HEK293 (cell line): ENCODE measurements at regions not wholly inside any gene's neighbourhood (a gene's known extent, or its start where the extent isn't known, plus 50 kb on each side); places are given as distances from the start of the nearest gene placed in this dataset.

Experiments used
- CTCF ChIA-PET: fragments of 350-600 bp; formaldehyde crosslinking; extraction: SDS; loops from one replicate; lab custom pipeline; 2021; ENCODE audit warnings: antibody characterized with exemption; lab: Yijun Ruan, JAX
- POLR2A ChIA-PET: fragments of 300-600 bp; formaldehyde crosslinking; extraction: SDS; loops from one replicate; lab custom pipeline; 2020; ENCODE audit warnings: antibody characterized with exemption, inconsistent platforms; lab: Yijun Ruan, JAX
- H3K27ac ChIP-seq: fragments of 200-500 bp; sonication (Bioruptor generic); 2 replicates; pipeline ENCODE4 v1.5.1; 2014; ENCODE audit warnings: low read depth, low read length, control low read depth, inconsistent platforms; ENCODE audit errors: extremely low read depth
- H3K36me3 ChIP-seq, 2 experiments: fragments of 200-500 bp in 1 of 2; sonication (Bioruptor generic) in 1 of 2; 1 replicate in 1 of 2; 2 replicates in 1 of 2; pipeline ENCODE4 v1.5.1; 2014 to 2017; ENCODE audit warnings: inconsistent platforms in 2 of 2, low read length in 2 of 2; ENCODE audit not compliant: control insufficient read depth in 2 of 2, insufficient read depth in 1 of 2
- H3K4me1 ChIP-seq: fragments of 200-500 bp; sonication (Bioruptor generic); 2 replicates; pipeline ENCODE4 v1.5.1; 2014; ENCODE audit warnings: mild to moderate bottlenecking, low read length, inconsistent platforms; ENCODE audit not compliant: control insufficient read depth, insufficient read depth
- H3K4me3 ChIP-seq: 2 replicates; pipeline ENCODE4 v1.5.1; 2011; ENCODE audit warnings: low read depth, mild to moderate bottlenecking, control low read depth, low read length, moderate library complexity
- H3K9me3 ChIP-seq: fragments of 200-500 bp; sonication (Bioruptor generic); 2 replicates; pipeline ENCODE4 v1.5.1; 2014; ENCODE audit warnings: low read depth, low read length, inconsistent platforms; ENCODE audit not compliant: control insufficient read depth, insufficient read depth
- HOXA7 ChIP-seq: sonication (generic); formaldehyde crosslinking; IDR thresholded peaks from 2 replicates; pipeline ENCODE4 v1.8.1; 2022; ENCODE audit warnings: missing genetic modification reagents, borderline replicate concordance
- OSR2 ChIP-seq: fragments of 450-650 bp; formaldehyde crosslinking; IDR thresholded peaks from 2 replicates; pipeline ENCODE4 v1.5.1; 2016; ENCODE audit warnings: missing biosample characterization, missing genetic modification characterization
- PATZ1 ChIP-seq: fragments of 450-650 bp; formaldehyde crosslinking; IDR thresholded peaks from 2 replicates; pipeline ENCODE4 v1.5.1; 2016; ENCODE audit warnings: missing biosample characterization, missing genetic modification characterization
- PRDM10 ChIP-seq: fragments of 450-650 bp; formaldehyde crosslinking; IDR thresholded peaks from 2 replicates; pipeline ENCODE4 v1.5.1; 2016; ENCODE audit warnings: missing biosample characterization, missing genetic modification characterization
- PRDM2 ChIP-seq: fragments of 450-650 bp; formaldehyde crosslinking; IDR thresholded peaks from 2 replicates; pipeline ENCODE4 v1.5.1; 2016; ENCODE audit warnings: missing biosample characterization, missing genetic modification characterization, borderline replicate concordance
- YY1 ChIP-seq: fragments of 450-650 bp; formaldehyde crosslinking; IDR thresholded peaks from 2 replicates; pipeline ENCODE4 v1.5.1; 2018; ENCODE audit warnings: missing biosample characterization, missing genetic modification characterization
- ZBTB20 ChIP-seq: fragments of 450-650 bp; formaldehyde crosslinking; IDR thresholded peaks from 2 replicates; pipeline ENCODE4 v1.5.1; 2016; ENCODE audit warnings: missing biosample characterization, missing genetic modification characterization
- ZFHX2 ChIP-seq: fragments of 450-650 bp; formaldehyde crosslinking; conservative IDR thresholded peaks from 2 replicates; pipeline ENCODE4 v1.5.1; 2016; ENCODE audit warnings: missing biosample characterization, missing genetic modification characterization
- ZNF146 ChIP-seq: fragments of 450-650 bp; formaldehyde crosslinking; IDR thresholded peaks from 2 replicates; pipeline ENCODE4 v1.5.1; 2016; ENCODE audit warnings: missing biosample characterization, missing genetic modification characterization
- ZNF280C ChIP-seq: fragments of 450-650 bp; formaldehyde crosslinking; IDR thresholded peaks from 2 replicates; pipeline ENCODE4 v1.5.1; 2016; ENCODE audit warnings: missing biosample characterization, missing genetic modification characterization
- ZNF501 ChIP-seq: fragments of 450-650 bp; formaldehyde crosslinking; IDR thresholded peaks from 2 replicates; pipeline ENCODE4 v1.5.1; 2016; ENCODE audit warnings: missing biosample characterization, missing genetic modification characterization
- ZNF521 ChIP-seq: fragments of 450-650 bp; formaldehyde crosslinking; IDR thresholded peaks from 2 replicates; pipeline ENCODE4 v1.5.1; 2017; ENCODE audit warnings: missing biosample characterization, mild to moderate bottlenecking, missing genetic modification characterization
- ZNF529 ChIP-seq: fragments of 450-650 bp; formaldehyde crosslinking; IDR thresholded peaks from 2 replicates; pipeline ENCODE4 v1.5.1; 2017; ENCODE audit warnings: missing genetic modification characterization, missing biosample characterization; ENCODE audit not compliant: insufficient replicate concordance
- ZNF544 ChIP-seq: fragments of 450-650 bp; formaldehyde crosslinking; IDR thresholded peaks from 2 replicates; pipeline ENCODE4 v1.5.0; 2017; ENCODE audit warnings: missing biosample characterization, missing genetic modification characterization
- ZNF548 ChIP-seq: fragments of 450-650 bp; formaldehyde crosslinking; IDR thresholded peaks from 2 replicates; pipeline ENCODE4 v1.5.1; 2016; ENCODE audit warnings: missing biosample characterization, missing genetic modification characterization
- ZNF549 ChIP-seq: fragments of 450-650 bp; IDR thresholded peaks from 2 replicates; pipeline ENCODE4 v1.5.1; 2018; ENCODE audit warnings: missing biosample characterization, missing genetic modification characterization, mild to moderate bottlenecking, inconsistent platforms, moderate library complexity
- ZNF561 ChIP-seq: fragments of 450-650 bp; IDR thresholded peaks from 2 replicates; pipeline ENCODE4 v1.5.1; 2018; ENCODE audit warnings: missing biosample characterization, missing genetic modification characterization, borderline replicate concordance
- ZNF76 ChIP-seq: fragments of 450-650 bp; formaldehyde crosslinking; IDR thresholded peaks from 2 replicates; pipeline ENCODE4; 2016; ENCODE audit warnings: low read depth, missing biosample characterization, missing genetic modification characterization, borderline replicate concordance
- ZNF792 ChIP-seq: fragments of 450-650 bp; formaldehyde crosslinking; IDR thresholded peaks from 2 replicates; pipeline ENCODE4 v1.5.1; 2016; ENCODE audit warnings: missing biosample characterization, missing genetic modification characterization
- ZNF837 ChIP-seq: fragments of 450-650 bp; formaldehyde crosslinking; IDR thresholded peaks from 2 replicates; pipeline ENCODE4 v1.5.1; 2016; ENCODE audit warnings: missing biosample characterization, missing genetic modification characterization
- ZSCAN16 ChIP-seq: fragments of 450-650 bp; formaldehyde crosslinking; IDR thresholded peaks from 2 replicates; pipeline ENCODE4 v1.5.1; 2016; ENCODE audit warnings: missing biosample characterization, missing genetic modification characterization
- ZSCAN4 ChIP-seq: fragments of 450-650 bp; formaldehyde crosslinking; IDR thresholded peaks from 2 replicates; pipeline ENCODE4 v1.5.1; 2017; ENCODE audit warnings: missing biosample characterization, missing genetic modification characterization

- no peaks in the 10 kb centered on the region for H3K9me3 ChIP-seq
- POLR2A ChIA-PET = no interaction called here
- TF ChIP-seq PRDM2 (tag by site-specific recombination) (no peak), ZFHX2 (tag by site-specific recombination) (peak; percentile 39), ZSCAN4 (peak; percentile 61), ZNF501 (tag by site-specific recombination) (no peak), ZBTB20 (tag by site-specific recombination) (no peak), YY1 (tag by site-specific recombination) (no peak), ZNF548 (tag by site-specific recombination) (no peak), ZNF76 (tag by site-specific recombination) (no peak), ZSCAN16 (tag by site-specific recombination) (peak; percentile 59; the same call in 1 of the 2 replicates), ZNF549 (no peak), ZNF837 (no peak), PATZ1 (tag by site-specific recombination) (no peak), ZNF792 (no peak), HOXA7 (CRISPR knock-in tag) (no peak), ZNF544 (no peak), ZNF521 (tag by site-specific recombination) (no peak), ZNF146 (tag by site-specific recombination) (no peak), PRDM10 (tag by site-specific recombination) (no peak), OSR2 (tag by site-specific recombination) (no peak), ZNF280C (tag by site-specific recombination) (no peak), ZNF561 (tag by site-specific recombination) (no peak), ZNF529 (tag by site-specific recombination) (no peak)
- peaks cover 2% of the 10 kb centered on the region; the same call in 1 of the 2 replicates for H3K4me1 ChIP-seq
- CTCF ChIA-PET = no interaction called here
- H3K36me3 ChIP-seq = no peaks in the 10 kb centered on the region
- no peak overlapping the region for H3K27ac ChIP-seq
- no peak overlapping the region for H3K4me3 ChIP-seq
Measured at GRCh38 chr12:24505366-24506015, 443.4 kb downstream of the BCAT1 start.
